ENCODE measurements at regions not wholly inside any gene's neighbourhood (a gene's known extent, or its start where the extent isn't known, plus 50 kb on each side); places are given as distances from the start of the nearest gene placed in this dataset.

- no peak for TF ChIP-seq RBBP5 (IDR thresholded peaks at IDR 0.05; ENCODE audit: borderline replicate concordance, low read depth, low read length)
These were observed 502.1 kb downstream of the KIF2B start (continued) for GRCh38 chr17:54324813-54325212.
